H1 (cell line): ENCODE measurements at regions not wholly inside any gene's neighbourhood (a gene's known extent, or its start where the extent isn't known, plus 50 kb on each side); places are given as distances from the start of the nearest gene placed in this dataset.

Experiments
- ASH2L ChIP-seq: fragments of 200-600, 300-600 bp; sonication (generic); IDR thresholded peaks from one replicate; pipeline ENCODE4 v1.7.1; 2017; ENCODE audit warnings: low read length
- ATF3 ChIP-seq: IDR thresholded peaks from 2 replicates; pipeline ENCODE4 v1.6.1; 2011; ENCODE audit warnings: low read depth, mild to moderate bottlenecking, low read length; ENCODE audit not compliant: insufficient read depth
- CTBP2 ChIP-seq: IDR thresholded peaks from 2 replicates; pipeline ENCODE4 v1.7.0; 2011; ENCODE audit warnings: borderline replicate concordance, mild to moderate bottlenecking, moderate library complexity, mixed read lengths, low read length; ENCODE audit not compliant: insufficient read depth, insufficient read length
- FOSL1 ChIP-seq: IDR thresholded peaks from 2 replicates; pipeline ENCODE4 v1.6.1; 2011; ENCODE audit warnings: mild to moderate bottlenecking, low read depth, low read length, moderate library complexity; ENCODE audit not compliant: insufficient read depth
- HDAC6 ChIP-seq: IDR thresholded peaks from one replicate; pipeline ENCODE4 v1.7.1; 2012; ENCODE audit warnings: low read depth, mild to moderate bottlenecking, inconsistent platforms, low read length, moderate library complexity
- POLR2AphosphoS5 ChIP-seq: IDR thresholded peaks from 2 replicates; pipeline ENCODE4 v1.6.1; 2011; ENCODE audit warnings: low read depth, low read length
- RNF2 ChIP-seq: fragments of 200-900, 300-1000 bp; sonication (generic); IDR thresholded peaks from 2 replicates; pipeline ENCODE4 v1.7.1; 2016; ENCODE audit warnings: borderline replicate concordance, low read depth, mild to moderate bottlenecking, antibody characterized with exemption, low read length; ENCODE audit not compliant: poor library complexity, severe bottlenecking; ENCODE audit errors: missing control alignments
- RXRA ChIP-seq: IDR thresholded peaks from 2 replicates; pipeline ENCODE4 v1.6.1; 2011; ENCODE audit warnings: low read depth, mild to moderate bottlenecking, low read length, moderate library complexity; ENCODE audit not compliant: insufficient read depth
- TEAD4 ChIP-seq: IDR thresholded peaks from 2 replicates; pipeline ENCODE4 v1.6.1; 2012; ENCODE audit warnings: low read depth, low read length, inconsistent platforms, mixed read lengths
- TF ChIP-seq, protein P1 (sequence below): fragments of 300-600 bp; sonication (generic); IDR thresholded peaks from 2 replicates; pipeline ENCODE4 v1.7.1; 2012; ENCODE audit warnings: low read length, moderate library complexity, mild to moderate bottlenecking, inconsistent platforms; ENCODE audit not compliant: insufficient replicate concordance

- TF ChIP-seq, protein P1, sequence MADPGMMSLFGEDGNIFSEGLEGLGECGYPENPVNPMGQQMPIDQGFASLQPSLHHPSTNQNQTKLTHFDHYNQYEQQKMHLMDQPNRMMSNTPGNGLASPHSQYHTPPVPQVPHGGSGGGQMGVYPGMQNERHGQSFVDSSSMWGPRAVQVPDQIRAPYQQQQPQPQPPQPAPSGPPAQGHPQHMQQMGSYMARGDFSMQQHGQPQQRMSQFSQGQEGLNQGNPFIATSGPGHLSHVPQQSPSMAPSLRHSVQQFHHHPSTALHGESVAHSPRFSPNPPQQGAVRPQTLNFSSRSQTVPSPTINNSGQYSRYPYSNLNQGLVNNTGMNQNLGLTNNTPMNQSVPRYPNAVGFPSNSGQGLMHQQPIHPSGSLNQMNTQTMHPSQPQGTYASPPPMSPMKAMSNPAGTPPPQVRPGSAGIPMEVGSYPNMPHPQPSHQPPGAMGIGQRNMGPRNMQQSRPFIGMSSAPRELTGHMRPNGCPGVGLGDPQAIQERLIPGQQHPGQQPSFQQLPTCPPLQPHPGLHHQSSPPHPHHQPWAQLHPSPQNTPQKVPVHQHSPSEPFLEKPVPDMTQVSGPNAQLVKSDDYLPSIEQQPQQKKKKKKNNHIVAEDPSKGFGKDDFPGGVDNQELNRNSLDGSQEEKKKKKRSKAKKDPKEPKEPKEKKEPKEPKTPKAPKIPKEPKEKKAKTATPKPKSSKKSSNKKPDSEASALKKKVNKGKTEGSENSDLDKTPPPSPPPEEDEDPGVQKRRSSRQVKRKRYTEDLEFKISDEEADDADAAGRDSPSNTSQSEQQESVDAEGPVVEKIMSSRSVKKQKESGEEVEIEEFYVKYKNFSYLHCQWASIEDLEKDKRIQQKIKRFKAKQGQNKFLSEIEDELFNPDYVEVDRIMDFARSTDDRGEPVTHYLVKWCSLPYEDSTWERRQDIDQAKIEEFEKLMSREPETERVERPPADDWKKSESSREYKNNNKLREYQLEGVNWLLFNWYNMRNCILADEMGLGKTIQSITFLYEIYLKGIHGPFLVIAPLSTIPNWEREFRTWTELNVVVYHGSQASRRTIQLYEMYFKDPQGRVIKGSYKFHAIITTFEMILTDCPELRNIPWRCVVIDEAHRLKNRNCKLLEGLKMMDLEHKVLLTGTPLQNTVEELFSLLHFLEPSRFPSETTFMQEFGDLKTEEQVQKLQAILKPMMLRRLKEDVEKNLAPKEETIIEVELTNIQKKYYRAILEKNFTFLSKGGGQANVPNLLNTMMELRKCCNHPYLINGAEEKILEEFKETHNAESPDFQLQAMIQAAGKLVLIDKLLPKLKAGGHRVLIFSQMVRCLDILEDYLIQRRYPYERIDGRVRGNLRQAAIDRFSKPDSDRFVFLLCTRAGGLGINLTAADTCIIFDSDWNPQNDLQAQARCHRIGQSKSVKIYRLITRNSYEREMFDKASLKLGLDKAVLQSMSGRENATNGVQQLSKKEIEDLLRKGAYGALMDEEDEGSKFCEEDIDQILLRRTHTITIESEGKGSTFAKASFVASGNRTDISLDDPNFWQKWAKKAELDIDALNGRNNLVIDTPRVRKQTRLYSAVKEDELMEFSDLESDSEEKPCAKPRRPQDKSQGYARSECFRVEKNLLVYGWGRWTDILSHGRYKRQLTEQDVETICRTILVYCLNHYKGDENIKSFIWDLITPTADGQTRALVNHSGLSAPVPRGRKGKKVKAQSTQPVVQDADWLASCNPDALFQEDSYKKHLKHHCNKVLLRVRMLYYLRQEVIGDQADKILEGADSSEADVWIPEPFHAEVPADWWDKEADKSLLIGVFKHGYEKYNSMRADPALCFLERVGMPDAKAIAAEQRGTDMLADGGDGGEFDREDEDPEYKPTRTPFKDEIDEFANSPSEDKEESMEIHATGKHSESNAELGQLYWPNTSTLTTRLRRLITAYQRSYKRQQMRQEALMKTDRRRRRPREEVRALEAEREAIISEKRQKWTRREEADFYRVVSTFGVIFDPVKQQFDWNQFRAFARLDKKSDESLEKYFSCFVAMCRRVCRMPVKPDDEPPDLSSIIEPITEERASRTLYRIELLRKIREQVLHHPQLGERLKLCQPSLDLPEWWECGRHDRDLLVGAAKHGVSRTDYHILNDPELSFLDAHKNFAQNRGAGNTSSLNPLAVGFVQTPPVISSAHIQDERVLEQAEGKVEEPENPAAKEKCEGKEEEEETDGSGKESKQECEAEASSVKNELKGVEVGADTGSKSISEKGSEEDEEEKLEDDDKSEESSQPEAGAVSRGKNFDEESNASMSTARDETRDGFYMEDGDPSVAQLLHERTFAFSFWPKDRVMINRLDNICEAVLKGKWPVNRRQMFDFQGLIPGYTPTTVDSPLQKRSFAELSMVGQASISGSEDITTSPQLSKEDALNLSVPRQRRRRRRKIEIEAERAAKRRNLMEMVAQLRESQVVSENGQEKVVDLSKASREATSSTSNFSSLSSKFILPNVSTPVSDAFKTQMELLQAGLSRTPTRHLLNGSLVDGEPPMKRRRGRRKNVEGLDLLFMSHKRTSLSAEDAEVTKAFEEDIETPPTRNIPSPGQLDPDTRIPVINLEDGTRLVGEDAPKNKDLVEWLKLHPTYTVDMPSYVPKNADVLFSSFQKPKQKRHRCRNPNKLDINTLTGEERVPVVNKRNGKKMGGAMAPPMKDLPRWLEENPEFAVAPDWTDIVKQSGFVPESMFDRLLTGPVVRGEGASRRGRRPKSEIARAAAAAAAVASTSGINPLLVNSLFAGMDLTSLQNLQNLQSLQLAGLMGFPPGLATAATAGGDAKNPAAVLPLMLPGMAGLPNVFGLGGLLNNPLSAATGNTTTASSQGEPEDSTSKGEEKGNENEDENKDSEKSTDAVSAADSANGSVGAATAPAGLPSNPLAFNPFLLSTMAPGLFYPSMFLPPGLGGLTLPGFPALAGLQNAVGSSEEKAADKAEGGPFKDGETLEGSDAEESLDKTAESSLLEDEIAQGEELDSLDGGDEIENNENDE: no peak
- TF ChIP-seq POLR2AphosphoS5 (no peak), FOSL1 (no peak), HDAC6 (no peak), CTBP2 (no peak), RXRA (no peak), RNF2 (no peak), ATF3 (no peak), ASH2L (no peak), TEAD4 (no peak)
Measured at GRCh38 chr21:35450830-35451229, 401.7 kb upstream of the RUNX1 start (continued).
